Caco-2 (cell line): ENCODE measurements at regions not wholly inside any gene's neighbourhood (a gene's known extent, or its start where the extent isn't known, plus 50 kb on each side); places are given as distances from the start of the nearest gene placed in this dataset.

Experiments
- BruUV-seq: library from RNA; stranded (reverse); fragments of 400-500 nt; replicated peaks from 2 replicates; lab custom pipeline; 2021; lab: Mats Ljungman, UMichigan
- CTCF ChIA-PET: fragments of 300-600 bp; sonication (Branson Sonifier 250); formaldehyde crosslinking; loops from one replicate; lab custom pipeline; 2022; ENCODE audit warnings: antibody characterized with exemption; lab: Charles Lee
- POLR2A ChIA-PET: fragments of 300-600 bp; sonication (Branson Sonifier 250); formaldehyde crosslinking; loops from one replicate; lab custom pipeline; 2022; ENCODE audit warnings: antibody characterized with exemption; lab: Charles Lee
- DNase-seq, 2 experiments: peaks; one replicate each; pipeline versions ENCODE4 v3.0.0 to v3.0.0-alpha.2; 2020 to 2022
- H3K27me3 ChIP-seq: replicated peaks from 2 replicates; pipeline ENCODE4 v1.6.0; 2011; ENCODE audit warnings: low read length; ENCODE audit not compliant: control insufficient read depth, insufficient read depth
- H3K36me3 ChIP-seq: 2 replicates; pipeline ENCODE4 v1.5.1; 2011; ENCODE audit warnings: low read length; ENCODE audit not compliant: control insufficient read depth, insufficient read depth
- H3K4me1 ChIP-seq: fragments of 250-450 bp; sonication (Bioruptor Pico); 2 replicates; pipeline ENCODE4 v1.5.1; 2020; ENCODE audit warnings: mild to moderate bottlenecking
- H3K4me3 ChIP-seq: 2 replicates; pipeline ENCODE4 v1.5.1; 2011; ENCODE audit warnings: low read depth, mild to moderate bottlenecking, control low read depth, low read length
- H3K9me3 ChIP-seq: fragments of 250-450 bp; sonication (Bioruptor Pico); 2 replicates; pipeline ENCODE4 v1.5.1; 2020; ENCODE audit warnings: mild to moderate bottlenecking, moderate library complexity
- H3K27ac Mint-ChIP-seq: one replicate; pipeline ENCODE4 v1.8.0; 2022; ENCODE audit warnings: mixed read lengths; ENCODE audit not compliant: unreplicated experiment
- H3K27me3 Mint-ChIP-seq: one replicate; pipeline ENCODE4 v1.8.0; 2022; ENCODE audit warnings: mixed read lengths; ENCODE audit not compliant: insufficient read depth, unreplicated experiment
- H3K36me3 Mint-ChIP-seq: one replicate; pipeline ENCODE4 v1.8.0; 2022; ENCODE audit warnings: mild to moderate bottlenecking, mixed read lengths; ENCODE audit not compliant: insufficient read depth, unreplicated experiment
- H3K4me1 Mint-ChIP-seq: one replicate; pipeline ENCODE4 v1.8.0; 2022; ENCODE audit warnings: low read depth, mixed read lengths; ENCODE audit not compliant: unreplicated experiment
- H3K4me3 Mint-ChIP-seq: one replicate; pipeline ENCODE4 v1.8.0; 2022; ENCODE audit warnings: mild to moderate bottlenecking, moderate library complexity, mixed read lengths; ENCODE audit not compliant: unreplicated experiment
- H3K9me3 Mint-ChIP-seq: one replicate; pipeline ENCODE4 v1.8.0; 2022; ENCODE audit warnings: mixed read lengths; ENCODE audit not compliant: unreplicated experiment
- intact Hi-C: fragments of 100-400 bp; cut with micrococcal nuclease; formaldehyde crosslinking; loops from one replicate; pipeline ENCODE4 v1.10.0; 2022; ENCODE audit not compliant: unreplicated experiment
- TF ChIP-seq, protein P1 (sequence below), 2 experiments: fragments of 200-600 bp in 1 of 2; IDR thresholded peaks; 1 replicate in 1 of 2; 2 replicates in 1 of 2; pipeline versions ENCODE4 v1.5.1 to v1.8.0; 2011 to 2022; ENCODE audit warnings: antibody characterized with exemption in 1 of 2, control low read depth in 1 of 2, inconsistent platforms in 1 of 2, low read depth in 1 of 2, low read length in 1 of 2, mild to moderate bottlenecking in 1 of 2, moderate library complexity in 1 of 2; ENCODE audit not compliant: insufficient read depth in 1 of 2, severe bottlenecking in 1 of 2, unreplicated experiment in 1 of 2

GRCh38 chr11:128330203-128330602 is 257.2 kb downstream of the ETS1 start:
- Histone ChIP-seq H3K4me1 (no peaks in the 10 kb centered on the region), H3K36me3 (no peaks in the 10 kb centered on the region), H3K27me3 (no peaks in the 10 kb centered on the region), H3K4me3 (no peak overlapping the region), H3K9me3 (peaks cover 3% of the 10 kb centered on the region; the same call in 1 of the 2 replicates)
- Mint-ChIP-seq H3K4me3 (no peak overlapping the region), H3K9me3 (no peaks in the 10 kb centered on the region), H3K27me3 (peaks cover 15% of the 10 kb centered on the region), H3K4me1 (no peaks in the 10 kb centered on the region), H3K27ac (no peak overlapping the region), H3K36me3 (no peaks in the 10 kb centered on the region)
- intact Hi-C loops = no loop called here
- TF ChIP-seq, protein P1, sequence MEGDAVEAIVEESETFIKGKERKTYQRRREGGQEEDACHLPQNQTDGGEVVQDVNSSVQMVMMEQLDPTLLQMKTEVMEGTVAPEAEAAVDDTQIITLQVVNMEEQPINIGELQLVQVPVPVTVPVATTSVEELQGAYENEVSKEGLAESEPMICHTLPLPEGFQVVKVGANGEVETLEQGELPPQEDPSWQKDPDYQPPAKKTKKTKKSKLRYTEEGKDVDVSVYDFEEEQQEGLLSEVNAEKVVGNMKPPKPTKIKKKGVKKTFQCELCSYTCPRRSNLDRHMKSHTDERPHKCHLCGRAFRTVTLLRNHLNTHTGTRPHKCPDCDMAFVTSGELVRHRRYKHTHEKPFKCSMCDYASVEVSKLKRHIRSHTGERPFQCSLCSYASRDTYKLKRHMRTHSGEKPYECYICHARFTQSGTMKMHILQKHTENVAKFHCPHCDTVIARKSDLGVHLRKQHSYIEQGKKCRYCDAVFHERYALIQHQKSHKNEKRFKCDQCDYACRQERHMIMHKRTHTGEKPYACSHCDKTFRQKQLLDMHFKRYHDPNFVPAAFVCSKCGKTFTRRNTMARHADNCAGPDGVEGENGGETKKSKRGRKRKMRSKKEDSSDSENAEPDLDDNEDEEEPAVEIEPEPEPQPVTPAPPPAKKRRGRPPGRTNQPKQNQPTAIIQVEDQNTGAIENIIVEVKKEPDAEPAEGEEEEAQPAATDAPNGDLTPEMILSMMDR (IDR thresholded peaks at IDR 0.05; ENCODE audit: insufficient read depth in 1 of 2, low read depth in 1 of 2, low read length in 1 of 2, severe bottlenecking in 1 of 2, unreplicated experiment in 1 of 2) = no peak
- DNase-seq = no peak
- ChIA-PET POLR2A (no interaction called here), CTCF (no interaction called here)
- no TSS peak for BruUV-seq

GRCh38 chr11:128328955-128329551 is 258.3 kb downstream of the ETS1 start:
- intact Hi-C loops = no loop called here
- BruUV-seq = no TSS peak
- no peak overlapping the region for H3K4me3 Mint-ChIP-seq

GRCh38 chr11:128327274-128327673 is 260.1 kb downstream of the ETS1 start:
- H3K4me3 Mint-ChIP-seq = no peak overlapping the region
- no peak for DNase-seq
- TF ChIP-seq, protein P1 (IDR thresholded peaks at IDR 0.05; ENCODE audit: insufficient read depth in 1 of 2, low read depth in 1 of 2, low read length in 1 of 2, severe bottlenecking in 1 of 2, unreplicated experiment in 1 of 2) = no peak
- POLR2A ChIA-PET = no interaction called here
- H3K4me3 ChIP-seq = no peak overlapping the region
- no peaks in the 10 kb centered on the region for H3K9me3 Mint-ChIP-seq
- H3K27me3 ChIP-seq = no peaks in the 10 kb centered on the region
- H3K4me1 ChIP-seq = no peaks in the 10 kb centered on the region
- no peaks in the 10 kb centered on the region for H3K4me1 Mint-ChIP-seq
- H3K27ac Mint-ChIP-seq = no peak overlapping the region
- intact Hi-C loops = no loop called here
- peaks cover 3% of the 10 kb centered on the region; the same call in 1 of the 2 replicates for H3K9me3 ChIP-seq
- no peaks in the 10 kb centered on the region for H3K36me3 ChIP-seq
- H3K27me3 Mint-ChIP-seq = peaks cover 18% of the 10 kb centered on the region
- no peaks in the 10 kb centered on the region for H3K36me3 Mint-ChIP-seq
- BruUV-seq = no TSS peak
- CTCF ChIA-PET = no interaction called here

More at GRCh38 chr11:128328955-128329551, 258.3 kb downstream of the ETS1 start:
- Histone ChIP-seq H3K36me3 (no peaks in the 10 kb centered on the region), H3K4me1 (no peaks in the 10 kb centered on the region), H3K9me3 (peaks cover 3% of the 10 kb centered on the region; the same call in 1 of the 2 replicates), H3K4me3 (no peak overlapping the region), H3K27me3 (no peaks in the 10 kb centered on the region)
- TF ChIP-seq, protein P1 (IDR thresholded peaks at IDR 0.05; ENCODE audit: insufficient read depth in 1 of 2, low read depth in 1 of 2, low read length in 1 of 2, severe bottlenecking in 1 of 2, unreplicated experiment in 1 of 2) = no peak
- CTCF ChIA-PET = no interaction called here
- H3K9me3 Mint-ChIP-seq = no peaks in the 10 kb centered on the region
- DNase-seq = no peak
- POLR2A ChIA-PET = no interaction called here
- peaks cover 20% of the 10 kb centered on the region for H3K27me3 Mint-ChIP-seq
- no peaks in the 10 kb centered on the region for H3K4me1 Mint-ChIP-seq
- H3K36me3 Mint-ChIP-seq = no peaks in the 10 kb centered on the region
- H3K27ac Mint-ChIP-seq = no peak overlapping the region
